ENCODE measurements at regions not wholly inside any gene's neighbourhood (a gene's known extent, or its start where the extent isn't known, plus 50 kb on each side); places are given as distances from the start of the nearest gene placed in this dataset.
A peak's percentile ranks its signal among the peaks of the same experiment; 100 is the strongest.

DNA sequence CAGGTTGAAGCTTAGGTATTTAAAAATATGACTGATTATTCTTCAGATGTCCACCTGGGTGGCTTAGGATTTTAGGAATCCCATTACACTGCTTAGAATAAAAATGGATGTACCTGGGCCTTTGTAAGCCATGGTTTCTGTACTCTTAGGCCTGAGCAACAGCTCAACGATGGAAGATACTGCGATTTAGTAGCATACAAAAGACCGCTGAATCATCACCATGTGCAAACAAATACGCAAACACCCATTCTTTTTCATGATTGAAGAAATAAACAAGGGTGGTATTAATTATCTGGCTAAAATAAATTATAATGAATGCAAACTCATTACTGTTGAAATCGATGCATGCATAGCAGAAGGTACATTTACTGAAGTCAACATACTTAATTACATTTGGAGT, 188.9 kb downstream of the ZNF330 start:
- no peak for DNase-seq

DNA sequence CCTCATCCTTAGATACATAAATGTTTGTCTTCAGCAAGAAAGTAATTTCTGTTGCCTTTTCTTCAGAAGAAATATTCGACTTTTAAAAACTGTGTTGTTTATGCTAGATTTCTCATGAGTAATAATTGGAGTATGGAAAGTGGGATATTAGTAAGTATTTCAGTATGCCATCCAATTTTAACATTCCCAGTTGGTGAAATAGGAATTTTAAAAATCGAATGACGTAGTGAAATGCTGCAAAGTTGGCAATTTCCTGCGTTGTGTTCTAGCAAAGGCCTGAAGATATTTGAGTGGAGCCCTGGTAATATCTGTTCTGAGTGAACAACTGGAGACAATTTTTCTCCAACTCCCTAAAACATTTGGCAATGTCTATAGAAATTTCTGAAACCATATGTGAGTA, 190.1 kb downstream of the ZNF330 start:
- DNase-seq, result peak; percentile 77

- DNase-seq, result no peak
Measured at GRCh38 chr4:141411936-141412335, 191.2 kb downstream of the ZNF330 start.

- no peak for DNase-seq
Measured at GRCh38 chr4:141413366-141413765, 192.7 kb downstream of the ZNF330 start.

GRCh38 chr4:141415651-141416050, 195.0 kb downstream of the ZNF330 start:
- no peak for DNase-seq

DNA sequence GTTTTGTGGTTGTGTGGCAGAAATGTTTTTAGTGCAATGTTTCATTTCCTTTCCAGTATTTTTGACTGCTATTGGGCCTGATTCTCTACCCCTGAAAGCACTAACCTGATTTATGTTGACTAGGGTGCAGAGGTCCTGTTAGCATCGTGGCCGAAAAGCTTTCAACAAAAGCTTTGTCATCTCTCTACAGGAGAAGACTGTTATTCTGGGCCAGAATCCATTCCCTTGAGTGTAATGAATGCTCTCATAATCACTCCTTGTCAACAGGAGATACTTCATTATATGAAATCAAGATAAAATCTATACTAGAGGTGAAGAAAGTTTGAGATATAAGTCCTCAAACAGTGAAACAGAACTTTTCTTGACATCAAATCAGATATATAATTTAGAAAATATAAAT, 195.5 kb downstream of the ZNF330 start:
- DNase-seq, result peak; percentile 88

DNA sequence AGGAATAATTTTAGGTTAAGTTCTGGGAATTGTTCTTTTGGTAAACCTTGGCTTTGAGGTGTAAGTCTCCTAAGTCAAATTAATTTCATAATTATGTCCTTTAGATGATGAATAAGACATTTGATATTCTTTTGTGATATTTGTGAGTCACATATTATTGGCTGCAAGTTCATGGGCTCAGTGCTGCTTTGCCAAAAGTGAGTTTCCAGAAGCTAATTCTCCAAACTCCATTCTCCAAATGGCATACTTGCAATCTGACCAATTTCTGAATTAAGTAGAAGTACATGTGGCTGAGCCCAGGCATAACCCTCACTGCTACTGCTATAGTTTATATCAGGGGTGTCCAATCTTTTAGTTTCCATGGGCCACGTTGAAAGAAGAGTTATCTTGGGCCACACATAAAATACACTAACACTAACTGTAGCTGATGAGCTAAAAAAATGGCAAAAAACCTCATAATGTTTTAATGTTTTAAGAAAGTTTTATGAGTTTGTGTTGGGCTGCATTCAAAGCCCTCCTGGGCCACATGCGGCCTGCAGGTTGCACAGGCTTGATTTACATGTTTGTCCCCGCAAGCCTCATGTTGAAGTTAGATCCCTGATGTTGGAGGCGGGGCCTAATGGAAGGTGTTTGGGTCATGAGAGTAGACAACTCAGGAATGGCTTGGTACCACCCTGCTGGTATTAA, 196.1 kb downstream of the ZNF330 start:
- DNase-seq, result peak; percentile 59

- DNase-seq, result peak; percentile 65
Measured at GRCh38 chr4:141417387-141417786, 196.7 kb downstream of the ZNF330 start.

- peak; percentile 83 for DNase-seq
Measured at GRCh38 chr4:141425124-141425523, 204.4 kb downstream of the ZNF330 start.

DNA sequence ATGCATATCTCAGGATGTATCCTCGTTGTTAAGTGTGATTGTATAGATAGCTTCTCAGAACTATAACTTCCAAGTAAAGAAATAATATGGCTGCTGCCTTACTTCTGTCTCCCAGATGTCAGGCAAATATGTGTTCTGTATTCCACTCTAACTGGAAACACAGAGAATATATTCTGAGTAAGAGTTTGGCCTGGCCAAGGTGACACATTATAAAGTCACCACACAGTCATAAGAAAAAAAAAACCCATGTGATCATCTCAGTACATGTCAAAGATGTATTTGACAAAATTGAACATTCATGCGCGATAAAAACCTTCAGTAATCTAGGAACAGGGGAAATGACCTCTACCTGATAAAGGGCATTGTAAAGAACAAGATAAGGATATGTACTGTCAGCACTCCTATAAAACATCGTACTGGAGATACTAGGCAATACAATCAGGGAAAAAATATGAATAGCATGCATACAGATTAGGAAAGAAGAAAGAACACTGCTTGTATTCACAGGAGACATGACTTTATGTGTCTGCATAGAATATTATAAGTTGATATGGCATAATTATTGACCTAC, 207.1 kb downstream of the ZNF330 start:
- no peak for DNase-seq

- DNase-seq, result no peak
Measured at GRCh38 chr4:141429933-141430332, 206.4 kb upstream of the IL15 start.

DNA sequence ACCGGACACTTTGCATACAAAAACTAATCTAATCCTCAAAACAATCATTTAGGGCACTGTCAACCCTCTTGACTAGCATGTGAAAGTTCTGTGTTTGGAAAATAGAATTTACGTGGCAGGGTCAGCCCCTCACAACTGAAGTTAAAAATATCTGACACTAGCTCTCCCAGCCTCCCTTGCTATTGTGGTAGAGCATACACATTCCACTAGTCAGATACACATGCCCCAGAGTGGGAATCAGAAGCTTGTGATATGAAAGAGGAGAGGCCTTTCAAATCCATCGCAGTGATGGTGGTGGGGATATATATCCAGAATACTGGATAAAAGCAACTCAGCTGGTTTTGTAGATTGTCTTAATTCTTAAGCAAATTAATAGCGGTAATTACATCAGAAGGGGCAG, 205.7 kb upstream of the IL15 start:
- no peak for DNase-seq

GRCh38 chr4:141432000-141432712, 204.2 kb upstream of the IL15 start:
- peak; percentile 82 for DNase-seq

GRCh38 chr4:141435446-141436225, 200.7 kb upstream of the IL15 start:
- DNase-seq, result peak; percentile 13

DNA sequence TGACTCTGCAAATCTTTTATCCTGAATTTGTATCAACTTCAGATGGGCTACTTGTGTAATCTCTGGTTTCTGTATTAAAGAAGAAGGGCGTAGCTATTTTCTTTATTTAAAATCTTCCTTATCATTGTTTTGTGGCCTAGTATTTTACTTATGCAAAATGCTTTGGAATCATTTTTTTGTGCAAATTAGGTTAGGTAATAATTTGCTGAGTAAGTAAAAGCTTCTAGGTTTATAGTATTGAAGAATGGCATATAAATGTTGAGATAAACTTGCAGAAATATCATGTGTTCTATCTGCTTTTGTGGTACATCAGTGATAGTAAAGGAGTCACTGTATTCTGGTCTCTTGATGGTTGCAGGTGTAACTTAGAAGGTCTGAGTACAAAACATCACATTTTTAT, 197.2 kb upstream of the IL15 start:
- DNase-seq, result no peak

DNA sequence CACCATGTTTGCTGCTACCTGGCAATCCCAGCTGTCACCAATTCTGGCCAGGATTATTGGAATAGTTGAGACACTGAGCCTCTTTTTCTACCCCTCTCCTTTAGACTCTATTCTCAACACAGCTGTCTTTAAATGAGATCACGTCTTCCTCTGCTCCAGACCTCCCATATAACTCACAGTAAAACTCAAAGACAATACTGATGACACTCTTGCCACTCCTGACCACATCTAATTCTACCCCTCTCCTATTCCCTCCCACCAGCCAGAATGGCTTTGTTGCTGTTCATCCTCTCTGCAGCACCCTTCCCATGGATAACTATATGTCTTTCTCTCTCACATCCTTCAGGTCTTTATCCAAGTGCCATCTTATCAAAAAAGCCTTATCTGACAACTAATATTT, 188.6 kb upstream of the IL15 start:
- DNase-seq, result no peak

DNA sequence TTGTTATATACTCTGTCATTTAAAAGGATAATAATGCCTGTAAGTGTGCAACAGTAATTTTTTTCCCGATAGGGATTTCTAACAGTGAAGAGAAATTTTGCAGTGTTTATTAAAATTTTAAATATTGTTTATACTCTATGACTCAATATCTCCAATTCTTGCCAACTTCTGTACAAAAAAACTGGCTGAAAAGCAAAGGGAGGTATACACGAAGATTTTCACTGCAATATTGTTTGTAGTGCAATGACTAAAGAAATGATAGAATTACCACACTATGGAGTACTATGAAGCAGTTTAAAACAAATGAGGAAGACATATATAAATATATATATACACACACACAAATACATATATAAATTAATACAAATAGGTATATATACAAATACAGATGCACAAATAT, 187.9 kb upstream of the IL15 start:
- DNase-seq, result no peak

GRCh38 chr4:141449927-141450326, 186.5 kb upstream of the IL15 start:
- DNase-seq, result no peak

- DNase-seq, result no peak
Measured at GRCh38 chr4:141455651-141456050, 180.7 kb upstream of the IL15 start.

- DNase-seq, result no peak
Measured at GRCh38 chr4:141457653-141458052, 178.7 kb upstream of the IL15 start.

GRCh38 chr4:141458501-141458900, 177.9 kb upstream of the IL15 start:
- no peak for DNase-seq

DNA sequence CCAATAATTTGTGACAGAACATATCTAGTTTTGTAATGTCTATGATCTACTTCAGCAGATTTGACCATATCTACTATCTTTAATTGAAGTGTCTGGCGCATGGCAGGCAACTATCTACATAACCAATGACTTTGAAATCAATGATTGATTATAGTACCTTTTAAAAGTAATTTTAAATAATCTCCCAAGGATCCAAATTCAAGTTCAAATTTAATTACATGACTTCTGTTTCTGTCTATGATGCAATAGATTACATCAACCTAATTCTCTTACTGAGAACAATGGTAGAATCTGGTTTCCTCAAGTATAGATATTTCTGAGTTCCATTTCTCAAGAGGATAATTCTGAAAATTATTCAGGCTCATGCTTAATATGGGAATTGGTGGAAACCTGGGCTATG, 177.4 kb upstream of the IL15 start:
- DNase-seq, result no peak

DNA sequence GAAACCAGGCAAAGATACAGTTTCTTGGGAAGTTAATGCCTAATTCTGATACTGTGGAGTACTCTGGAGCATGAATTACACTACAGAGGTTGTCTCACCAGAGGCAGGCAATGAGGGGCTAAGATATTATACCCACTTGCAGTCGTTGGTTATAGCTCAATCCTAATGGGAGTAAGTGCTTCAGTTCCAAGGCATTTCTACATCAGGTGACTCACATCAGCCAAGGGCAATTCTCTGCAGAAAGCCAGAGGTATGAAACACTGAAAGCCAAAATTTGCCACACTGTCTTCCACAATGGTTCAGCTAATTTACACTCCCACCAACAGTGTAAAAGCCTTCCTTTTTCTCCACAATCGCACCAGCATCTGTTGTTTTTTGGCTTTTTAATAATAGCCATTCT, 174.0 kb upstream of the IL15 start:
- no peak for DNase-seq

DNA sequence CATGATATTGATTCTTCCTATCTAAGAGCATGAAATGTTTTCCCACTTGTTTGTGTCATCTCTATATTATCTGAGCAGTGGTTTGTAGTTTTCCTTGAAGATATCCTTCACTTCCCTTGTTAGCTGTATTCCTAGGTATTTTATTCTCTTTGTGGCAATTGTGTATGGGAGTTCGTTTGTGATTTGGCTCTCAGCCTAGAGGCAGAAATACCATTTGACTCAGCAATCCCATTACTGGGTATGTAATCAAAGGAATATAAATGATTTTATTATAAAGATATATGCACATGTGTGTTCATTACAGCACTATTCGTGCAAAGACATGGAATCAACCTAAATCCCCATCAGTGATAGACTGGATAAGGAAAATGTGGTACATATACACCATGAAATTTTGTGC, 172.7 kb upstream of the IL15 start:
- no peak for DNase-seq
